Tibial artery (tissue), 4 donors: ENCODE measurements at regions not wholly inside any gene's neighbourhood (a gene's known extent, or its start where the extent isn't known, plus 50 kb on each side); places are given as distances from the start of the nearest gene placed in this dataset.

ENCODE experiments used
- DNase-seq, 2 donors: peaks; one replicate each; pipeline ENCODE4 v3.0.0-alpha.2; 2019
- H3K27ac ChIP-seq, 2 donors: fragments of 200-600 bp; sonication (generic) in 1 of 2; 1 replicate in 1 of 2; 2 replicates in 1 of 2; pipeline ENCODE4 v1.5.1; 2018 to 2019; ENCODE audit warnings: mild to moderate bottlenecking in 1 of 2
- H3K27me3 ChIP-seq, 2 donors: fragments of 200-600 bp; sonication (generic) in 1 of 2; one replicate each; pipeline versions ENCODE4 v1.5.1 to v1.6.0; 2016 to 2019
- H3K36me3 ChIP-seq, 3 donors: fragments of 200-600 bp; sonication (generic) in 2 of 3; one replicate each; pipeline ENCODE4 v1.5.1; 2016 to 2019; ENCODE audit warnings: mild to moderate bottlenecking in 2 of 3
- H3K4me1 ChIP-seq, 4 donors: fragments of 200-600 bp; sonication (generic) in 2 of 4; 1 replicate in 3 of 4; 2 replicates in 1 of 4; pipeline ENCODE4 v1.5.1; 2016 to 2019
- H3K4me3 ChIP-seq, 2 donors: fragments of 200-600 bp; sonication (generic) in 1 of 2; 1 replicate in 1 of 2; 2 replicates in 1 of 2; pipeline ENCODE4 v1.5.1; 2018 to 2019; ENCODE audit warnings: mild to moderate bottlenecking in 2 of 2
- H3K9me3 ChIP-seq, 3 donors: fragments of 200-600 bp; sonication (generic) in 1 of 3; one replicate each; pipeline ENCODE4 v1.5.1; 2016 to 2019
- CTCF ChIP-seq, 2 experiments: fragments of 200-600 bp in 1 of 2; fragments of 450-650 bp in 1 of 2; IDR thresholded peaks; one replicate each; pipeline ENCODE4 v1.5.1; 2017 to 2019; ENCODE audit warnings: antibody characterized with exemption in 2 of 2, mild to moderate bottlenecking in 1 of 2, moderate library complexity in 1 of 2
- intact Hi-C: fragments of 100-400 bp; cut with DNase I; formaldehyde crosslinking; loops from one replicate; pipeline ENCODE4 v1.15.0; 2023; ENCODE audit warnings: low total_unique reads

DNA sequence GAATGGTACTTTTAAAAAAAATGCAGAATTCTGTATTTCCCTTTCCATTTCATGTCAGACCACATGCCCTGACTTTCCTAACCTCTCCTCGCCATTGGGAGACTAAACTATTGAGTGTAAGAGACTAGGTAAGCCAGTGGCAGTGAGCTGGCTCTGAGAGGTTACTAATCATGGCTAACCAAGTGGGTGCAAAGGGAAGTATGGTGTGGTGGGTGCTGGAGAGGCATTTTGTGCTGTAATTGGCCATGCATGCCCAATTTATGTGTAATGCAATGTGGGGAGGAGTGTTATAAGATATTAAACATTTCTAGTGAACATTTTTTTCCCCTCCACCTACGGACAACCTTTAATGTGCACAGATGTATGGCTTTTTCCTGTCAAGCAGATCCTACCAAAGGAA lies 190.1 kb downstream of the LMO4 start:
- DNase-seq = no peak
- Histone ChIP-seq H3K4me3 (no peak overlapping the region), H3K36me3 (no peaks in the 10 kb centered on the region), H3K4me1 (peaks cover 0 to 54% (median 9%) of the 10 kb centered on the region in 4 donors), H3K27me3 (no peaks in the 10 kb centered on the region), H3K9me3 (no peaks in the 10 kb centered on the region), H3K27ac (peak overlapping the region in 1 of 2 donors; percentile 84)
- no peak for TF ChIP-seq CTCF (IDR thresholded peaks at IDR 0.05)
- intact Hi-C loops = no loop called here

- no peak for DNase-seq
Measured at GRCh38 chr1:87521452-87521851, 192.8 kb downstream of the LMO4 start.

GRCh38 chr1:87523466-87523865 lies 194.8 kb downstream of the LMO4 start:
- Histone ChIP-seq H3K4me1 (peaks cover 0 to 51% (median 13%) of the 10 kb centered on the region in 4 donors), H3K27ac (peak overlapping the region; percentile 66 to 84), H3K36me3 (no peaks in the 10 kb centered on the region), H3K9me3 (no peaks in the 10 kb centered on the region), H3K27me3 (no peaks in the 10 kb centered on the region), H3K4me3 (peak overlapping the region in 1 of 2 donors; percentile 2)
- no peak for TF ChIP-seq CTCF (IDR thresholded peaks at IDR 0.05)
- intact Hi-C loops = loop anchor here (5.0 to 10.0 kb wide), 2 partner anchors 94 to 189 kb away; no protein-coding TSS in a partner anchor
- peak; percentile 33 to 84 for DNase-seq

More at GRCh38 chr1:87521452-87521851, 192.8 kb downstream of the LMO4 start:
- Histone ChIP-seq H3K36me3 (no peaks in the 10 kb centered on the region), H3K27me3 (no peaks in the 10 kb centered on the region), H3K9me3 (no peaks in the 10 kb centered on the region), H3K4me1 (peaks cover 0 to 58% (median 13%) of the 10 kb centered on the region in 4 donors), H3K27ac (peak overlapping the region; percentile 66 to 84), H3K4me3 (no peak overlapping the region)
- intact Hi-C loops = loop anchor here (5.0 to 10.0 kb wide), 2 partner anchors 96 to 187 kb away; no protein-coding TSS in a partner anchor
- no peak for TF ChIP-seq CTCF (IDR thresholded peaks at IDR 0.05)

GRCh38 chr1:87524021-87524754 lies 195.5 kb downstream of the LMO4 start:
- Histone ChIP-seq H3K27ac (peak overlapping the region; percentile 66 to 84), H3K27me3 (no peaks in the 10 kb centered on the region), H3K36me3 (no peaks in the 10 kb centered on the region), H3K4me3 (peak overlapping the region in 1 of 2 donors; percentile 2), H3K4me1 (peaks cover 0 to 51% (median 13%) of the 10 kb centered on the region in 4 donors), H3K9me3 (no peaks in the 10 kb centered on the region)
- intact Hi-C loops = loop anchor here (5.0 to 10.0 kb wide), 2 partner anchors 93 to 189 kb away; no protein-coding TSS in a partner anchor
- no peak for TF ChIP-seq CTCF (IDR thresholded peaks at IDR 0.05)
- no peak for DNase-seq

DNA sequence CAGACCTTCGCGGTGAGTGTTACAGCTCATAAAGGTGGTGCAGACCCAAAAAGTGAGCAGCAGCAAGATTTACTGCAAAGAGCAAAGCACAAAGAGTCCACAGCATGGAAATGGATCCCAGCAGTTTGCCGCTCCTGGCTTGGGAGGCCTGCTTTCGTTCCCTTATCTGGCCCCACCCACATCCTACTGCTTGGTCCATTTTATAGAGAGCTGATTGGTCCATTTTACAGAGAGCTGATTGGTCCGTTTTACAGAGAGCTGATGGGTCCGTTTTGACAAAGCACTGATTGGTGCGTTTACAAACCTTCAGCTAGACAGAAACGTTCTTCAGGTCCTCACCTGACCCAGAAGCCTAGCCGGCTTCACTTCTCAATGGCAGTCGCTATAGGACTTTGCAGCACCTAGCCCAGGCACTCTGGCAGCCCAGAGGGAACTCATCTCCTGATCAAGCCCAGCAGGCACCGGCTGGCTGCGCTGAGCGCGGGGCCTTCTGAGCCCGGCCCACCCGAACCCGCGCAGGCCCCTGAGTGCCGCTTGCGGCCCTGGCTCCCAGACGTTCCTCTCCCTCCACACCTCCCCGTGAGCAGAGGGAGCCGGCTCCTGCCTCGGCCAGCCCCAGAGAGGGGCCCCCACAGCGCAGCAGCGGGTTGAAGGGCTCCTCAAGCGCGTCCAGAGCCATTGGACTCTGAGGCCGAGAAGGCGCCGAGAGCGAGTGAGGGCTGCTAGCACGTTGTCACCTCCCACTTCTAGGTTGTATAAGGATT lies 200.3 kb downstream of the LMO4 start:
- H3K27ac ChIP-seq = no peak overlapping the region
- no peak for DNase-seq
- H3K4me1 ChIP-seq = peaks cover 0 to 20% (median 6%) of the 10 kb centered on the region in 4 donors
- H3K36me3 ChIP-seq = no peaks in the 10 kb centered on the region
- no peak overlapping the region for H3K4me3 ChIP-seq
- intact Hi-C loops = loop anchor here (10.0 kb wide), 1 partner anchor 194 kb away; no protein-coding TSS in a partner anchor
- no peaks in the 10 kb centered on the region for H3K9me3 ChIP-seq
- no peaks in the 10 kb centered on the region for H3K27me3 ChIP-seq
- TF ChIP-seq CTCF (IDR thresholded peaks at IDR 0.05) = no peak
